Heart right ventricle (tissue), 16 donors: ENCODE measurements at regions not wholly inside any gene's neighbourhood (a gene's known extent, or its start where the extent isn't known, plus 50 kb on each side); places are given as distances from the start of the nearest gene placed in this dataset.
"Not testable (repeated sequence)": the region's sequence is repeated elsewhere in the genome, so short reads cannot be mapped to it uniquely, and the experiment has no call there.

ENCODE experiments used
- ATAC-seq, 8 donors: fragments of 200-7000 bp; cut with Tn5 transposase; one replicate each; pipeline ENCODE4 v1.9.1; 2020; ENCODE audit warnings: mild to moderate bottlenecking in 8 of 8, moderate library complexity in 8 of 8, moderate number of reproducible peaks in 1 of 8
- DNase-seq, 2 donors: peaks; one replicate each; pipeline ENCODE4 v3.0.0-alpha.2; 2020
- H3K27ac ChIP-seq, 10 donors: fragments of 200-600 bp; sonication (generic) in 2 of 10; one replicate each; pipeline versions ENCODE4 v1.5.0 to v1.8.0; 2020 to 2022; ENCODE audit warnings: mild to moderate bottlenecking in 3 of 10
- H3K27me3 ChIP-seq, 7 donors: fragments of 200-600 bp; one replicate each; pipeline ENCODE4 v1.8.0; 2021 to 2022; ENCODE audit warnings: mild to moderate bottlenecking in 2 of 7
- H3K36me3 ChIP-seq, 9 donors: fragments of 200-600 bp; sonication (generic) in 1 of 9; one replicate each; pipeline versions ENCODE4 v1.5.0 to v1.8.0; 2020 to 2022; ENCODE audit warnings: mild to moderate bottlenecking in 2 of 9
- H3K4me1 ChIP-seq, 9 donors: fragments of 200-600 bp; sonication (generic) in 1 of 9; one replicate each; pipeline versions ENCODE4 v1.5.0 to v1.8.0; 2020 to 2022; ENCODE audit warnings: mild to moderate bottlenecking in 4 of 9
- H3K4me3 ChIP-seq, 10 donors: fragments of 200-600 bp; sonication (generic) in 2 of 10; one replicate each; pipeline versions ENCODE4 v1.5.0 to v1.8.0; 2020 to 2022; ENCODE audit warnings: mild to moderate bottlenecking in 7 of 10, moderate library complexity in 2 of 10
- H3K9me3 ChIP-seq, 11 donors: fragments of 200-600 bp in 10 of 11; sonication (generic) in 2 of 11; one replicate each; pipeline versions ENCODE4 v1.5.0 to v1.8.0; 2013 to 2022; ENCODE audit warnings: mild to moderate bottlenecking in 2 of 11, control low read depth in 1 of 11, moderate library complexity in 1 of 11
- WGBS, 2 donors: extraction: QIAGEN DNeasy Blood & Tissue Kit; methylation state at CpG; one replicate each; pipeline ENCODE4 v1.1.7; 2013; ENCODE audit warnings: inconsistent platforms in 1 of 2; 5-methylcytosine and 5-hydroxymethylcytosine counted together
- intact Hi-C, 10 donors: fragments of 100-400 bp; cut with DNase I; formaldehyde crosslinking; loops; one replicate each; pipeline versions ENCODE4 v1.11.1 to v1.14.2; 2022
- TF ChIP-seq, protein P1 (sequence below), 9 donors: fragments of 200-600 bp; sonication (generic) in 2 of 9; IDR thresholded peaks; one replicate each; pipeline versions ENCODE4 v1.5.0 to v1.8.0; 2021 to 2022; ENCODE audit warnings: antibody characterized with exemption in 9 of 9, mild to moderate bottlenecking in 5 of 9, moderate library complexity in 1 of 9
- donor health status: Arrhythmogenic right ventricular cardiomyopathy.
- donor health status: ischemic (EF 13 %, LVEDD 7.1; RV severe dilation, severe dysfunction).
- donor health status: healthy with polysubstance abuse.
- donor health status: DM: no; HTN: yes; CAD: no.
- donor health status: DM: no; HTN: no; CAD: no.
- donor health status: ischemic (EF 25% LVEDD 6.9; RV normal size, moderate dysfunction).
- donor health status: ischemic (EF 25% LVEDD 5.7; RV mildly dilated, moderate dysfunction).
- donor health status: healthy.
- donor health status: DM: yes; HTN: yes; CAD: no.
- donor health status: Ischemic cardiomyopathy.
- donor health status: ischemic (EF 35%, LVEDD 5.7; RV mildly dilated, moderate dysfunction).
- donor health status: nonischemic (EF 11% LVEDD 7.7; RV severe dilation, severe dysfunction).
- donor health status: DM: yes; HTN: yes; CAD: no.
- donor health status: PGD.
- donor health status: ischemic (EF 29% LVEDD 5.4; RV normal size, mild dysfunction).
- donor health status: nonischemic (EF 23%, LVEDD 6.1; RV moderate dilation, normal function).

DNA sequence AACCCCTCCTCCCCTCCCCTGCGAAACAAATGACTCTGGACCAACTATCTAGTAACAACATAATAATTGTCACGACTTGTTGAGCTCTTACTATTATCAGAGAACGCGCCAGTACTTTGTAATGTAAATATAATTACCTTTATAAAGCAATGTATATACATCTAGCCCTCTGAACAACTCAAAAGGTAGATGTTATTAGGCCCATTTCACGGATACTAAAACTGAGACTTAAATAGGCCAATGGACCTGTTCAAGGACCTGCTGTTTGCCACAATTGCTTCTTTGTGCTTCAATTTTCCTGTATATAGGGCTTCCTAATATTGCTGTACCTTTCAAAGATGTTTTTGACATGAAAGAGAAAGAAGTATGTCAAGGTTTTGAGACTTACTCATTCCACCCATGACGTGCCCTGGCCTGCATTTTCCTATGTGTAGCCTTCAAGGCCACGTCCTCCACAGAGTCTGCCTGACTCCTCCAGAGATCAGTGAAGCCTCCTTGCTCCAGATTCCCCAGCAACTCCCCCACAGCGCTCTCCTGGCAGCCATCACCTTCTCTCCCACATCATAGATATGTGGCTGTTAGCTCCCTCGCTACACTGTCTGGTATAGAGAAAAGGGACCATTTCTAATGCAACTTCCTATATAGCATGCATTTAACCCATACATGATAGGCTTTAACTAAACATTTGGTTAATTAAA is 156.6 kb downstream of the SKIDA1 start:
- TF ChIP-seq, protein P1, sequence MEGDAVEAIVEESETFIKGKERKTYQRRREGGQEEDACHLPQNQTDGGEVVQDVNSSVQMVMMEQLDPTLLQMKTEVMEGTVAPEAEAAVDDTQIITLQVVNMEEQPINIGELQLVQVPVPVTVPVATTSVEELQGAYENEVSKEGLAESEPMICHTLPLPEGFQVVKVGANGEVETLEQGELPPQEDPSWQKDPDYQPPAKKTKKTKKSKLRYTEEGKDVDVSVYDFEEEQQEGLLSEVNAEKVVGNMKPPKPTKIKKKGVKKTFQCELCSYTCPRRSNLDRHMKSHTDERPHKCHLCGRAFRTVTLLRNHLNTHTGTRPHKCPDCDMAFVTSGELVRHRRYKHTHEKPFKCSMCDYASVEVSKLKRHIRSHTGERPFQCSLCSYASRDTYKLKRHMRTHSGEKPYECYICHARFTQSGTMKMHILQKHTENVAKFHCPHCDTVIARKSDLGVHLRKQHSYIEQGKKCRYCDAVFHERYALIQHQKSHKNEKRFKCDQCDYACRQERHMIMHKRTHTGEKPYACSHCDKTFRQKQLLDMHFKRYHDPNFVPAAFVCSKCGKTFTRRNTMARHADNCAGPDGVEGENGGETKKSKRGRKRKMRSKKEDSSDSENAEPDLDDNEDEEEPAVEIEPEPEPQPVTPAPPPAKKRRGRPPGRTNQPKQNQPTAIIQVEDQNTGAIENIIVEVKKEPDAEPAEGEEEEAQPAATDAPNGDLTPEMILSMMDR (IDR thresholded peaks at IDR 0.05): no peak
- H3K4me1 ChIP-seq: peaks cover 0 to 46% (median 31%) of the 10 kb centered on the region in 9 donors
- H3K9me3 ChIP-seq: no peaks in the 10 kb centered on the region
- H3K4me3 ChIP-seq: no peak overlapping the region
- DNase-seq (no peak), ATAC-seq (peak in 1 of 8 donors; percentile 25)
- H3K27ac ChIP-seq: no peak overlapping the region
- no peaks in the 10 kb centered on the region for H3K36me3 ChIP-seq
- WGBS, 2 donors: 81% methylated on average over 9 of the region's 9 CpGs
- no peaks in the 10 kb centered on the region for H3K27me3 ChIP-seq
- intact Hi-C loops: loop anchor here in 1 of 10 donors (10.0 kb wide), 1 partner anchor 84 kb away; no protein-coding TSS in a partner anchor

DNA sequence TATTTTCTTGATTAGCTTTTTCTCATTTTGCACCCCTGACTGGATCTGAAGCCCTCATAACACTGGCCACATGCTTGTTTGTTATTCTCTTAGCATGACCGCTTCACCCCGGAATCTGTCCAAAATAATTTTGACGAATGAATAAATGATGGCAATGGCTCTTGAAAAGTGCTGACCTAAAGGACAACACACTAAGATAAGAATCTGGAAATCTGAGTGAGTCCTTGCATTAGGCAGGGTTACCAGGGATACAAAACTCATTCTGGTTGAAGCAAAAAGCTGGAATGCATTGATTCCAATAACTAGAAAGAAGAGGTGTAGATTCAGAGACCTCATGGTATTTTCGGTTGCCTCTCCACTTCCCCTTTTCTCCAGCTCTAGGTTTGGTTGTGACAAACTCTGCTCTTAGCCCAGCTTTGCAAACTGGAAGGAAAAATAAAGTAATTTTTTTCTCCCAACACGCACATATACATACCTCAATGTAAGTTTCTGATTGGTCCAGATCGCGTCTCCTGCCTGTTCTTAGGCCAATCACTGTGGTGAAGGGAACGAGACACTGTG is 157.4 kb downstream of the SKIDA1 start:
- no peaks in the 10 kb centered on the region for H3K9me3 ChIP-seq
- ATAC-seq (no peak), DNase-seq (no peak)
- H3K4me3 ChIP-seq: no peak overlapping the region
- H3K36me3 ChIP-seq: no peaks in the 10 kb centered on the region
- no peaks in the 10 kb centered on the region for H3K27me3 ChIP-seq
- WGBS, 2 donors: 93 to 96% methylated on average over 8 of the region's 8 CpGs
- intact Hi-C loops: loop anchor here in 1 of 10 donors (10.0 kb wide), 1 partner anchor 83 kb away; no protein-coding TSS in a partner anchor
- no peak overlapping the region for H3K27ac ChIP-seq
- TF ChIP-seq, protein P1 (IDR thresholded peaks at IDR 0.05): no peak
- H3K4me1 ChIP-seq: peaks cover under 1 to 54% (median 39%) of the 10 kb centered on the region in 9 donors

DNA sequence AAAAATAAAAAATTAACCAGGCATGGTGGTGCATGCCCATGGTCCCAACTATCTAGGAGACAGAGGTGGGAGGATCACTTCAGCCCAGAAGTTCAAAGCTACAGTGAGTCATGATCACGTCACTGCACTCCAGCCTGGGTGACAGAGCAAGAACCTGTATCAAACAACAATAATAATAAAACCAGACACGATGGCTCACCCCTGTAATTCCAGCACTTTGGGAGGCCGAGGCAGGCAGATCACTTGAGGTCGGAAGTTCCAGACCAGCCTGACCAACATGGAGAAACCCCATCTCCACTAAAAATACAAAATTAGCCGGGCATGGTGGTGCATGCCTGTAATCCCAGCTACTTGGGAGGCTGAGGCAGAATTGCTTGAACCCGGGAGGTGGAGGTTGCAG is 159.4 kb downstream of the SKIDA1 start:
- H3K27ac ChIP-seq: peak overlapping the region in 2 of 10 donors; percentile 79 to 91
- ATAC-seq, H3K36me3 ChIP-seq, H3K4me3 ChIP-seq, H3K27me3 ChIP-seq, DNase-seq, H3K9me3 ChIP-seq: not testable (repeated sequence)
- WGBS, 2 donors: 84 to 90% methylated on average over 6 of the region's 6 CpGs
- peaks cover 4 to 49% (median 33%) of the 10 kb centered on the region in 9 donors for H3K4me1 ChIP-seq
- intact Hi-C loops: loop anchor here in 1 of 10 donors (10.0 kb wide), 1 partner anchor 81 kb away; no protein-coding TSS in a partner anchor

DNA sequence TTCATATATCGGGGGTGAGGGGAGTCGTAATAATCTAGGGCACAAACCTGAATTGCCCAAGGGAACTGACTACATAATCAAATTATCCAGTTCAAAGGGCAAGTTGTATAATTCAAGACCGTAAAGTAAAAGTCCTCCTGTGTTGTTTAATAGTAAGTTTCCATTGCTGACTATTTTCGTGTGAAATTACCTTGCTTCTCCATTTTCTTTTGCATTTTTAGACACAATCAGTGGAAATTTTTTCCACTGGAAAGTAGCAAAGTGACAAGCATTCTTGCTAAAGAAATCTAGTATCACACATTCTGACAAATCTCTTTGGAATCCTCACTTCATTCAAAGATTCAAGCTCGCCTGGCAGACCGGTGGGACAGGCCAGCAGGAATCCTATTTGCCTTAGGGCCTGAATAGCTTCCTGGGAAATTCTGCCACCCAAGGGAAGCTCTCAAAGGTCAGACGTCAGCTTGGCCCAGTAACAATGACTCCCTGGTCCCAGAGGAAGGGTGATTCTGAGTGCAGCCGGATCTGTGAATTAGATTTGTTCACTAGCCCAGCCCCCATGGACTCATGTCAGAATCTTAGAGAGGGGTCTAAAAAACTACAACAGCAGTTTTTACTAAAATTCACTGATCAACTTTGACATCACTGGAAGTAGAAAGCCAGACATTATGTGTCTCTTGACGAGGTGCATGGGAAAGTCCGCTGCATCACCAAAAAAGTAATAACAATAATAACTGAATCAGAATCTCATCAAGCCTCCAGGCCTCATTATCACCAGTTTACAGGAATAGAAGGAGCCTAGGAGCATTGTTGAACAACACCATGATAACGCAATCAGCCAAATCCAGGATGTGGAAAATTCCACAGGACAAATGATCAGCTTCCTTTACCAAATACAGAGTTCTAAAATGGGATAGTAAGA is 161.0 kb downstream of the SKIDA1 start:
- 39 to 46% methylated on average over 11 of the region's 11 CpGs for WGBS, 2 donors
- DNase-seq (peak; percentile 24 to 80), ATAC-seq (peak; percentile 83 to 95 (median 91))
- Histone ChIP-seq H3K4me3 (no peak overlapping the region), H3K4me1 (peaks cover 4 to 43% (median 32%) of the 10 kb centered on the region in 9 donors), H3K36me3 (no peaks in the 10 kb centered on the region), H3K27ac (peak overlapping the region in 9 of 10 donors; percentile 42 to 93 (median 79)), H3K27me3 (no peaks in the 10 kb centered on the region), H3K9me3 (no peaks in the 10 kb centered on the region)
- intact Hi-C loops: loop anchor here in 2 of 10 donors (2.0 to 10.0 kb wide), 3 partner anchors 50 to 80 kb away; no protein-coding TSS in a partner anchor
- TF ChIP-seq, protein P1 (IDR thresholded peaks at IDR 0.05): no peak
